ENCODE measurements at regions not wholly inside any gene's neighbourhood (a gene's known extent, or its start where the extent isn't known, plus 50 kb on each side); places are given as distances from the start of the nearest gene placed in this dataset.

- no peak for TF ChIP-seq POLR2A (IDR thresholded peaks at IDR 0.05)
- TF ChIP-seq CTCF (IDR thresholded peaks at IDR 0.05) = no peak
These were observed 135.8 kb upstream of the PLXNC1 start for GRCh38 chr12:94012590-94012989.
